GM23338 (cell line): ENCODE measurements at regions not wholly inside any gene's neighbourhood (a gene's known extent, or its start where the extent isn't known, plus 50 kb on each side); places are given as distances from the start of the nearest gene placed in this dataset.

Source experiments
- CREB1 ChIP-seq: fragments of 250-450 bp; sonication (Bioruptor Pico); IDR thresholded peaks from 2 replicates; pipeline ENCODE4 v1.5.0; 2020; ENCODE audit warnings: low read depth, mild to moderate bottlenecking, moderate library complexity
- EZH2 ChIP-seq: fragments of 200-600 bp; sonication (generic); IDR thresholded peaks from one replicate; pipeline ENCODE4 v1.8.0; 2017; ENCODE audit warnings: antibody characterized with exemption, mild to moderate bottlenecking, low read depth; ENCODE audit not compliant: unreplicated experiment
- EZH2phosphoT487 ChIP-seq: fragments of 200-600 bp; sonication (generic); IDR thresholded peaks from one replicate; pipeline ENCODE4 v1.8.1; 2018; ENCODE audit warnings: antibody characterized with exemption; ENCODE audit not compliant: unreplicated experiment
- JUNB ChIP-seq: IDR thresholded peaks from one replicate; pipeline ENCODE4 v1.6.1; 2016; ENCODE audit warnings: antibody characterized with exemption; ENCODE audit not compliant: unreplicated experiment
- POLR2AphosphoS5 ChIP-seq: IDR thresholded peaks from 2 replicates; pipeline ENCODE4 v1.6.1; 2016; ENCODE audit warnings: antibody characterized with exemption, low read depth
- ZNF114 ChIP-seq: fragments of 250-450 bp; sonication (Bioruptor Pico); IDR thresholded peaks from 2 replicates; pipeline ENCODE4 v1.5.0; 2020; ENCODE audit warnings: mild to moderate bottlenecking, moderate library complexity
- ZNF331 ChIP-seq: fragments of 250-450 bp; sonication (Bioruptor Pico); IDR thresholded peaks from 2 replicates; pipeline ENCODE4 v1.5.0; 2020; ENCODE audit warnings: low read depth, mild to moderate bottlenecking, moderate library complexity
- TF ChIP-seq, protein P1 (sequence below), 2 experiments: fragments of 200-600 bp in 1 of 2; sonication (generic) in 1 of 2; conservative IDR thresholded peaks; 2 replicates each; pipeline versions ENCODE4 v1.5.1 to v1.6.1; 2016 to 2017; ENCODE audit warnings: antibody characterized with exemption in 2 of 2, low read depth in 2 of 2, mild to moderate bottlenecking in 2 of 2, moderate library complexity in 1 of 2
- TF ChIP-seq, protein P2 (sequence below): IDR thresholded peaks from one replicate; pipeline ENCODE4 v1.6.1; 2018; ENCODE audit warnings: antibody characterized with exemption; ENCODE audit not compliant: unreplicated experiment

DNA sequence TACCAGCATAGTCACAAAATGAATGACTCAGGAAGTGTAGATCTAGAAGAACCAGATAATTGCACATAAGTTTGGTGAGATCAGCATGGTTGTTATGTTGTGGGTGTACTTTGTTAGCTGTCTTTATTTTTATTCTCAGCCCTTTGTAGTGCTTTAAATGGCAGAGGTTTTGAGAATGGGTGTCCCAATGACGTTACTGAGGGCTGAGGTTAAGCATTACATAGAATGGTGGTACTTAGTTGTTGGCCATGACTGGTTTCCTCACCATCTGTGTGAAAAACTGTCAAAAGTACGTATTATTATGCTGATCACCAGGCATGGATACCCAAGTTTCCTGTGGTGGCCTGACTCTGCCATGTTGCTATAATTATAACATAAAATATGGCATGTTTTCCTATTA is 165.8 kb downstream of the UBE2E3 start:
- TF ChIP-seq, protein P1, sequence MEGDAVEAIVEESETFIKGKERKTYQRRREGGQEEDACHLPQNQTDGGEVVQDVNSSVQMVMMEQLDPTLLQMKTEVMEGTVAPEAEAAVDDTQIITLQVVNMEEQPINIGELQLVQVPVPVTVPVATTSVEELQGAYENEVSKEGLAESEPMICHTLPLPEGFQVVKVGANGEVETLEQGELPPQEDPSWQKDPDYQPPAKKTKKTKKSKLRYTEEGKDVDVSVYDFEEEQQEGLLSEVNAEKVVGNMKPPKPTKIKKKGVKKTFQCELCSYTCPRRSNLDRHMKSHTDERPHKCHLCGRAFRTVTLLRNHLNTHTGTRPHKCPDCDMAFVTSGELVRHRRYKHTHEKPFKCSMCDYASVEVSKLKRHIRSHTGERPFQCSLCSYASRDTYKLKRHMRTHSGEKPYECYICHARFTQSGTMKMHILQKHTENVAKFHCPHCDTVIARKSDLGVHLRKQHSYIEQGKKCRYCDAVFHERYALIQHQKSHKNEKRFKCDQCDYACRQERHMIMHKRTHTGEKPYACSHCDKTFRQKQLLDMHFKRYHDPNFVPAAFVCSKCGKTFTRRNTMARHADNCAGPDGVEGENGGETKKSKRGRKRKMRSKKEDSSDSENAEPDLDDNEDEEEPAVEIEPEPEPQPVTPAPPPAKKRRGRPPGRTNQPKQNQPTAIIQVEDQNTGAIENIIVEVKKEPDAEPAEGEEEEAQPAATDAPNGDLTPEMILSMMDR (conservative IDR thresholded peaks at IDR 0.05; ENCODE audit: low read depth in 2 of 2): no peak
- no peak for TF ChIP-seq EZH2phosphoT487
- no peak for TF ChIP-seq EZH2
- TF ChIP-seq POLR2AphosphoS5: no peak
- TF ChIP-seq ZNF331 (CRISPR knock-in tag): no peak
- TF ChIP-seq, protein P2, sequence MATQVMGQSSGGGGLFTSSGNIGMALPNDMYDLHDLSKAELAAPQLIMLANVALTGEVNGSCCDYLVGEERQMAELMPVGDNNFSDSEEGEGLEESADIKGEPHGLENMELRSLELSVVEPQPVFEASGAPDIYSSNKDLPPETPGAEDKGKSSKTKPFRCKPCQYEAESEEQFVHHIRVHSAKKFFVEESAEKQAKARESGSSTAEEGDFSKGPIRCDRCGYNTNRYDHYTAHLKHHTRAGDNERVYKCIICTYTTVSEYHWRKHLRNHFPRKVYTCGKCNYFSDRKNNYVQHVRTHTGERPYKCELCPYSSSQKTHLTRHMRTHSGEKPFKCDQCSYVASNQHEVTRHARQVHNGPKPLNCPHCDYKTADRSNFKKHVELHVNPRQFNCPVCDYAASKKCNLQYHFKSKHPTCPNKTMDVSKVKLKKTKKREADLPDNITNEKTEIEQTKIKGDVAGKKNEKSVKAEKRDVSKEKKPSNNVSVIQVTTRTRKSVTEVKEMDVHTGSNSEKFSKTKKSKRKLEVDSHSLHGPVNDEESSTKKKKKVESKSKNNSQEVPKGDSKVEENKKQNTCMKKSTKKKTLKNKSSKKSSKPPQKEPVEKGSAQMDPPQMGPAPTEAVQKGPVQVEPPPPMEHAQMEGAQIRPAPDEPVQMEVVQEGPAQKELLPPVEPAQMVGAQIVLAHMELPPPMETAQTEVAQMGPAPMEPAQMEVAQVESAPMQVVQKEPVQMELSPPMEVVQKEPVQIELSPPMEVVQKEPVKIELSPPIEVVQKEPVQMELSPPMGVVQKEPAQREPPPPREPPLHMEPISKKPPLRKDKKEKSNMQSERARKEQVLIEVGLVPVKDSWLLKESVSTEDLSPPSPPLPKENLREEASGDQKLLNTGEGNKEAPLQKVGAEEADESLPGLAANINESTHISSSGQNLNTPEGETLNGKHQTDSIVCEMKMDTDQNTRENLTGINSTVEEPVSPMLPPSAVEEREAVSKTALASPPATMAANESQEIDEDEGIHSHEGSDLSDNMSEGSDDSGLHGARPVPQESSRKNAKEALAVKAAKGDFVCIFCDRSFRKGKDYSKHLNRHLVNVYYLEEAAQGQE: no peak
- TF ChIP-seq CREB1 (CRISPR knock-in tag): no peak
- no peak for TF ChIP-seq ZNF114 (CRISPR knock-in tag)
- TF ChIP-seq JUNB: no peak
